Mucosa of rectum (tissue), 2 donors: ENCODE measurements at regions not wholly inside any gene's neighbourhood (a gene's known extent, or its start where the extent isn't known, plus 50 kb on each side); places are given as distances from the start of the nearest gene placed in this dataset.

ENCODE experiments used
- H3K27ac ChIP-seq, 2 donors: one replicate each; pipeline ENCODE4 v1.7.0; 2013; ENCODE audit warnings: inconsistent platforms in 2 of 2, low read depth in 2 of 2, low read length in 2 of 2
- H3K27me3 ChIP-seq, 2 donors: one replicate each; pipeline ENCODE4 v1.7.0; 2013; ENCODE audit warnings: low read length in 2 of 2; ENCODE audit not compliant: control insufficient read depth in 2 of 2, insufficient read depth in 2 of 2
- H3K36me3 ChIP-seq, 2 donors: one replicate each; pipeline ENCODE4 v1.7.0; 2013; ENCODE audit warnings: low read length in 2 of 2; ENCODE audit not compliant: control insufficient read depth in 2 of 2, insufficient read depth in 2 of 2
- H3K4me1 ChIP-seq, 2 donors: one replicate each; pipeline ENCODE4 v1.7.0; 2013; ENCODE audit warnings: low read length in 2 of 2, mild to moderate bottlenecking in 1 of 2; ENCODE audit not compliant: control insufficient read depth in 2 of 2, insufficient read depth in 2 of 2
- H3K4me3 ChIP-seq, 2 donors: one replicate each; pipeline ENCODE4 v1.7.0; 2013; ENCODE audit warnings: low read length in 2 of 2
- H3K9ac ChIP-seq, 2 donors: one replicate each; pipeline ENCODE4 v1.7.0; 2013; ENCODE audit warnings: low read length in 2 of 2, low read depth in 1 of 2, mild to moderate bottlenecking in 1 of 2
- H3K9me3 ChIP-seq, 2 donors: one replicate each; pipeline ENCODE4 v1.7.0; 2013; ENCODE audit warnings: low read length in 2 of 2; ENCODE audit not compliant: control insufficient read depth in 2 of 2
- donor health status: healthy.
- donor health status: Normal muscosa, but diverticular disease.

DNA sequence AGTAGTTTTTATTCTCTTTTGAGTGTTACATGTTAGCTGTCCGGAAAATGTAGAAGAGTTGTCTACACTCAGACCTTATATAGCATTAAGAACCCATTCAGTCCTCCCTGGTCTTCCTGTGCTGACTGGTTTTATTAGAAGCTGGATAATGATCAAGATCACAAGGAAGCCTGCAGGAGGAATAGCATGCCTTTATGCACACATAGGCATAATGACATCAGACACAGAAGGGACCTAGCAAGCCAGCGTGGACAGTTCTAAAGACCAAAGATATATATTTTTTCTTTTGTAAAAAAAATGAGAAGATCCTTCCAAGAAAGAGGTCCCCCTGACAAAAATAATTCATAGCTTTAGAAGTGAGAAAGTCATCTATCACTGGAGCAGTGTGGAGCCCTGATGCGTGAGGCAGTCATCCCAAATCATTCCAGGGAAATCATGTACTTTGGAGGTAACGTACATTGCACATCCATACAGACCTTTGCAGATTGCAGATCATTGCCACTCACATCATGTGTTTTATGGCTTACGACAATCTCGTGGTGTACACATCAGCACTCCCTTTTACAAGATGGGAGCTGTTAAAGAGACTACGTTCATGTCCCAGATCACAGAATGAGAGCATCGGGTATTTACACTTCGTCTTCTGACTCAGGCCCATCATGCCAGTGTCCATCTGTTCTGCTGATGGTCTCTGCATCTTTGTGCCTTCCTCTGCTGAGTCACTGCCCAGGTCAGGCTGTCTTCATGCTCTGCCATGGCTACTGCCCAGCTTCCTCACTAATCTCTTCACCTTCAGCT lies 334.0 kb downstream of the SOCS6 start:
- Histone ChIP-seq H3K9ac (no peak overlapping the region), H3K36me3 (no peaks in the 10 kb centered on the region), H3K27me3 (no peaks in the 10 kb centered on the region), H3K4me1 (no peaks in the 10 kb centered on the region), H3K4me3 (no peak overlapping the region), H3K9me3 (no peaks in the 10 kb centered on the region), H3K27ac (no peak overlapping the region)

DNA sequence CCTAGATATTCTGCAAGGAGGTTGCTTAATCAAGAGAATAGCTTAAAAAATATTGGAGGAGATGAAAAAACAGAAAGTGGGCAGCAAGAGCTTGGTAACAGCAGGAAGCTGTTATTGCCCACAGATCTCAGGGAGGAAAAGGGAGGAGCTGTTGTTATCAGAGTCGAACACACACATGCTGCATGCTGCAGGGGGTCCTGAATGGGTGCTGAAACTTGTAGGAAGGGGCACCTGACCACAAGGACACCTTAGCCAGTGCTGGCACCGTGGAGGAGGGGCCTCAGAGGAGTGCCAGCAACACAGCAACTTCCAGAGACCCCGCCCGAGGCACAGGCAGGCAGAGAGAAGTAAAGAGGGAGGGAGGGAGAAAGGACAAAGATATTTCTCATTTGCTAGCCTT lies 332.9 kb downstream of the SOCS6 start:
- Histone ChIP-seq H3K27ac (no peak overlapping the region), H3K27me3 (no peaks in the 10 kb centered on the region), H3K9me3 (no peaks in the 10 kb centered on the region), H3K36me3 (no peaks in the 10 kb centered on the region), H3K9ac (no peak overlapping the region), H3K4me3 (no peak overlapping the region), H3K4me1 (no peaks in the 10 kb centered on the region)

DNA sequence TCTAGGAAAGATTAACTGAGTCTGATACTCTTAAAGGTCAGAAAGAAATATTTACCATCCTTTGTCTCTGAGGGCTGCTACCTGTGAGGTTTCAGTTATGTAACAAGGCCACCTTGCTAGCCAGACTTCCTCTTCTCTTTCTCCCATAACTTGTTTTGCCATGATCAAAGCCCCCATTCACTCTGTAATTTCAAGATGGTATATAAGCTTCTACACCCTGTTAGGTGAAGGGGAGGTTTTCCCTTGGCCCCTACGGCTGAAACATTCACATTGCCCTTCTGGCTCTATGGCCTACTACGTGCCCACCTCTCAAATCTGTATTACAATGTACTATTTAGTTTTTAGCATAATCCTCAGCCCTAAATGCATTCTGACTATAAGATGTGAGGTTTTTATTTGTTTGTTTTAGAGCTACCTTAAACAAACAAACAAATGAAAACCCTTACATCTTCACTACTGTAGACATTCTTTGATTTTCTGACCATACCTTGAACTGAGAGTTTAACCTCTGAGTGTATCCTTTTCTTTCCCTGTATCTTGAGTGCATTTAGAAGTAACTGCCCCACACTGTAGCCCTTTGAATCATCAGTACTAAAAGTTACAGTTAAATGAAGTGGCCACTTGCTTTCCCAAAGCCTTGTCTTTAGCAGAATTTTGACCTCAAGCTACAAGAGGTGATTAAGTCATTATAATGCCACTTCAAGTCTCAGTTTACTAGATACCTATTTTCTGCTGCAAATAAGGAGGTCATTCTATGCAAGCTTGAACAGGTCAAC lies 332.2 kb downstream of the SOCS6 start:
- Histone ChIP-seq H3K27me3 (no peaks in the 10 kb centered on the region), H3K27ac (no peak overlapping the region), H3K36me3 (no peaks in the 10 kb centered on the region), H3K4me1 (no peaks in the 10 kb centered on the region), H3K9me3 (no peaks in the 10 kb centered on the region), H3K9ac (no peak overlapping the region), H3K4me3 (no peak overlapping the region)

GRCh38 chr18:70617020-70617763 lies 328.3 kb downstream of the SOCS6 start:
- no peak overlapping the region for H3K4me3 ChIP-seq
- no peak overlapping the region for H3K27ac ChIP-seq
- no peaks in the 10 kb centered on the region for H3K4me1 ChIP-seq
- H3K27me3 ChIP-seq: no peaks in the 10 kb centered on the region
- H3K9ac ChIP-seq: no peak overlapping the region
- H3K9me3 ChIP-seq: no peaks in the 10 kb centered on the region
- H3K36me3 ChIP-seq: no peaks in the 10 kb centered on the region

GRCh38 chr18:70600225-70600925 lies 311.5 kb downstream of the SOCS6 start:
- no peak overlapping the region for H3K9ac ChIP-seq
- H3K9me3 ChIP-seq: no peaks in the 10 kb centered on the region
- H3K27ac ChIP-seq: no peak overlapping the region
- no peak overlapping the region for H3K4me3 ChIP-seq
- no peaks in the 10 kb centered on the region for H3K4me1 ChIP-seq
- no peaks in the 10 kb centered on the region for H3K36me3 ChIP-seq
- no peaks in the 10 kb centered on the region for H3K27me3 ChIP-seq

DNA sequence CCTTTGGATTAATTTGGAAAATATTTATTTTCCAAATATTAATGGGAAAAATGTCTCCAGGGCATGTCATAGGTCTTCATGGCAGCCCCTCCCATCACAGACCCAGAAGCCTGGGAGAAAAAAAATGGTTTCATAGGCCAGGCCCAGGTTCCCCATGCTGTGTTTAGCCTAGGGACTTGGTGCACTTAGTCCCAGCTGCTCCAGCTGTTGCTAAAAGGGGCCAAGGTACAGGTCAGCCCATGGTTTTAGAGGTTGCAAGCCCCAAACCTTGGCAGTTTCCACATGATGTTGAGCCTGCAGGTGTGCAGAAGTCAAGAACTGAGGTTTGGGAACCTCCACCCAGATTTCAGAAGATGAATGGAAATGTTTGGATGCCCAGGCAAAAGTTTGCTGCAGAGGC lies 309.6 kb downstream of the SOCS6 start:
- no peak overlapping the region for H3K4me3 ChIP-seq
- no peaks in the 10 kb centered on the region for H3K36me3 ChIP-seq
- H3K27me3 ChIP-seq: no peaks in the 10 kb centered on the region
- H3K27ac ChIP-seq: no peak overlapping the region
- H3K4me1 ChIP-seq: no peaks in the 10 kb centered on the region
- H3K9ac ChIP-seq: no peak overlapping the region
- H3K9me3 ChIP-seq: no peaks in the 10 kb centered on the region

GRCh38 chr18:70582981-70583380 lies 294.1 kb downstream of the SOCS6 start:
- no peak overlapping the region for H3K9ac ChIP-seq

DNA sequence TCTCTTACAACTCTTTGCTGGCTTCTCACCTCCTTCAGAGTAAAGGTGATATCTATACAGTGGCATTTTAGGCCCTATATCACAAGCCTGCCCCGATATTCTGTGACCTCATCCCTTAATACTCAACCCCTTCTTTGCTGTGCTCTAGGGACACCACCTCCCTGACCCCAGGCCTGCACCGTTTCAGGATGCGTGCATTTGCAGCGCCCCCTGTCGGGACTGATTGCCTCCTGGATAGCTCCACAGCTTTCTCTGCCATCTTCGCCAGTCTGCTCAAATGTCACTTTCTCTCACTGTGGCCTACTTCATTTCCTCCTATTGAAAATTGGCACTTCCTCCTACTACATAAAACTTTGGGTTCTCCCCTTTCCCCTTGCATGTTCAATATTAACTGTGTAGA lies 289.6 kb downstream of the SOCS6 start:
- Histone ChIP-seq H3K27me3 (no peaks in the 10 kb centered on the region), H3K4me3 (no peak overlapping the region), H3K9ac (no peak overlapping the region), H3K27ac (no peak overlapping the region), H3K36me3 (no peaks in the 10 kb centered on the region), H3K4me1 (no peaks in the 10 kb centered on the region), H3K9me3 (no peaks in the 10 kb centered on the region)

More at GRCh38 chr18:70582981-70583380, 294.1 kb downstream of the SOCS6 start:
- Histone ChIP-seq H3K27ac (no peak overlapping the region), H3K27me3 (no peaks in the 10 kb centered on the region), H3K4me1 (no peaks in the 10 kb centered on the region), H3K36me3 (no peaks in the 10 kb centered on the region), H3K9me3 (no peaks in the 10 kb centered on the region), H3K4me3 (no peak overlapping the region)

GRCh38 chr18:70577023-70577420 lies 288.2 kb downstream of the SOCS6 start:
- no peaks in the 10 kb centered on the region for H3K9me3 ChIP-seq
- H3K4me1 ChIP-seq: no peaks in the 10 kb centered on the region
- no peak overlapping the region for H3K4me3 ChIP-seq

More at GRCh38 chr18:70577023-70577420, 288.2 kb downstream of the SOCS6 start:
- Histone ChIP-seq H3K36me3 (no peaks in the 10 kb centered on the region), H3K9ac (no peak overlapping the region), H3K27ac (no peak overlapping the region), H3K27me3 (no peaks in the 10 kb centered on the region)
